NCI-H146 treated with DMSO at 0.1 percent for 48 hours (cell line): ENCODE measurements at regions not wholly inside any gene's neighbourhood (a gene's known extent, or its start where the extent isn't known, plus 50 kb on each side); places are given as distances from the start of the nearest gene placed in this dataset.

Experiments
- DNase-seq: peaks from one replicate; lab custom pipeline; 2025; ENCODE audit not compliant: unreplicated experiment; lab: John Stamatoyannopoulos, UW

GRCh38 chr11:120061036-120061760 is 76.7 kb downstream of the TRIM29 start:
- no peak for DNase-seq

- no peak for DNase-seq
Observed at GRCh38 chr11:120060512-120060911, 77.4 kb downstream of the TRIM29 start.

GRCh38 chr11:120058931-120059330 is 79.0 kb downstream of the TRIM29 start:
- DNase-seq = no peak

DNA sequence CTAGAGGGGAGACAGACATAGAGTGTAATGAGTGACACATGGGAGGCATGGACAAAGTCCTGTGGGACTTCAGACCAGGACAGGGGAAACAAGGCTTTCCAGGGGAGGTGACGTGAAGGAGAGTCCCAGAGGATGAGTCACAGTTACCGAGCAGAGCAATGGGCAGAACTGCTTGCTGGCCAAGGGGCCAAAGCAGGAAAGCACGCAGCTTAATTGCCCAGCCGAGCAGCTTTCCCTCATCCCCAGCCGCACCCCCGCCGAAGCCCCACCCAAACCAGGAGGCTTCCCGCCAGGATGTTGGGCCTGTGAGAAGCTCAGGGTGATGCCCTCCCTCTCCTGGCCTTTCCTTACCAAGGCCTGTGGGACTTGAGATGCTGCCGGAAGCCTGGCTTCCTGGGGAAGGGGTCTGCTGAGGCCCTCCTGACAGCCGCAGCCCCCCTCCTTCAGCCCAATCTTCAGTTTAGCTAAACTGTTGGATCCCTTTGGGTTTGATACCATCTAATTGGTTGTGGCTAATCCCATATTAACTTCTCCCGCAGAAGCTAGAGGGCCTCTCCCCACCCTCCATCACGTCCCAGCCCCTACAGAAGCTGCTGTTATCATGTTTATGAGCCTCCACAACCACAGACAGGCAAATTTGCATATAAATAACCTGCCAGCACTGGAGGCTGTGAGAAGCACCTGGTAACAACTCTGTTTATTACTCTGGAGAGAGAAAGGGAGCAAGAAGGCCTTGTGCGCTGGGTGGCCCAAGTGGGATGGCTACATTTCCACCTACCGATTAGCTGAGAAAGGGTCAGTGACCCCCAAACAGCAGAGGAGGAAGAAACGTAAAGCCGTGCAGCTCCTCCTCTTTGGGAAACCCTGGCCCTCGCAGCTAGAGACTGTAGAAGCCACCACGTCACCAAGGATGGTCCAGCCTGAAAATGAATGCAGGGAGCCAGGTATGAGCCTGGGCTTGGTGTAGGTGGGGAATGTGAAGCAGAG is 80.0 kb downstream of the TRIM29 start:
- DNase-seq = no peak

GRCh38 chr11:120057028-120057330 is 80.9 kb downstream of the TRIM29 start:
- DNase-seq = no peak

DNA sequence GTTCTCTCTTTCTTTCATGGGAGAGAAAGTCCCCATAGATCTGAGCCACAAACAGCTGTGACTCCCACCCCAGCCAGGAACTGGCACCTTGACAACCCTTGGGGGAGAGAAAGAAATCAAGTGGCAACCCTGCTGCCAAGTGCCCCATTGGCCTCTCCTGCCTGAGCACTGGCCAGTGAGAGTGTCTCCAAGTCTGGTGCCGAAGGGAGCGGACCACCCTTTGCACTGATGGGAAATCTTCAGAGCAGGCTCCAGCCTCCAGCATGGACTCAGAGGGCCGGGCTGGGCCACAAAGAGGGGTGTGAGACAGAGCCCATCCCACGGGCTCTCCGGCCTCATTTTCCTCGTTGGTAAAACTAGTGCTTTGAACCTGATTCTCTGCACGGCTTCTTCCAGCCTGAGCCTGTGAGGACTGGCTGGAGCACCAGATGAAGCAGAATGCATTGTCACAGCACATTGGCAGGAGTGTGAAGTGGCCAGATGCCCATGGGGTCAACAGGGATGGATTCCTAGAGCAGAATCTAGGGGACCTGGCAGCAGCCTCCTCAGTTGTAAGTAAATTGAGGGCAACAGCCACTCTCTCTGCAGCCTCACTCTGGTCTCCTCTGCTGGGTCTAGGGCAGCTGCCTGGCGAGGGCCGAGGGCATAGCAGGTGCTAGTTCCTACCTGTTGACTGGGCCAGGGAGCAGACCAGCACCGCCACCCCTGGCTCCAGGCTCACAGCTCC is 81.4 kb downstream of the TRIM29 start:
- no peak for DNase-seq

GRCh38 chr11:120055646-120056045 is 82.3 kb downstream of the TRIM29 start:
- DNase-seq = no peak

GRCh38 chr11:120054753-120055045 is 83.2 kb downstream of the TRIM29 start:
- no peak for DNase-seq

DNA sequence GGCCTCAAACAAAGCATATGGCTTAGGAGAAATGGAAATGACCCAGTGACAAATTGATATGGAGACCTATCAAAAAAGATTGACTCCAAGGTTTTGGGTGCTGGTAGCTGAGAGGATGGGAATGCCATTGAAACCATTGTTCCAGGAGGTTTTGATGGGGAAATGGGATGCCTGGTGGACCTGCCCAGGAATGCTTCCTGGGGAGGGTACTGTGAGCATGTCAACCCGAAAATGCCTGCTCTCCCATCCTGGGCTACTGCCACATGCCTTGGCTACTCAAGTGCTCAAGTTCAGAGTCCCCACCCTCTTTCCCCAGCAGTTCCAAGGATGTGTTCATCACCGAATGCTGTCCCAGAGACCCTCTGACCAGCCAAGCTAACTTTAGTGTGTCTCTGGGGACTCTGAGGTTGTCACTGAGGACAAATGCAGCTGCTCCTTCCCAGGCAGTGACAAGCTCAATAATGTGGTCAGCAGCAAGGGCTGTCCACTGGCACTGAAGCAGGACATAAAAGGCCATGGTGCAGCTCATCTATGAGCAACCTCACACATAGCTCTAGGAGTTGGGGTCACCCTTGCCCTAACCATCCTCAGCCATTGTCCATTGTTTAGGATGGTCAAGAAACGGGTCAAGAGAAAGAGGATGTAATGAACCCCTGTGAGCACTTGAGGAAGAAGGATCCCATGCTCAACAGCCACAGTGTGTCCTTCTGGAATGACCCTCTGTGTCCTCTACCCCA is 83.7 kb downstream of the TRIM29 start:
- no peak for DNase-seq

DNA sequence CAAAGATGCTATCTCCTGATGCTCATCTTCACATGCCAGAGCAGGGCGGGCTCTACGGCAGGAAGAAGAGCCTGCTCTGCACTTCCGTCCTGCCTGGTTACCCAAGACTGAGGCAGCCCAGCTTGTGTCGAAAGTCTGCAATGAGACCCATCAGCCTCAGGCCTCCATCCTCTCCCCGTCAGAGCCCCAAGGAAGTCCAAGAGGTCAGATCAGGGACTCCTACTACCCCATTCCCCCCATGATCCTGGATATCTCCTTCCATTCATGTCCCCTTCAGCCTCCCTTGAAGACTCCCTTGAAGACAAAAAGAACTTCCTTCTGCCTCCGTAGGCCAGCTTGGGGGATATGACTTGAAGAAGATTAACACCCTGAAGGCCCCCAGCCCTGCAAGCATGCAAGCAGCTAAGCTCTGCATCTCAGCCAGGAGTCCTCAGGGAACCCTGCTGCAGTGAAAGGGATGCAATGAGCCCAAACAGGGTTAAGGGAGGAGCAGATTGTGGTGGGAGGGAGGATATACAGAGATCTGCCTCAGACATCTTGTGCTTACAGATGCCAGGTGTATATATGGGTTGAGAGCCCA is 85.6 kb downstream of the TRIM29 start:
- no peak for DNase-seq

- DNase-seq = no peak
Observed at GRCh38 chr11:120044011-120044675, 93.8 kb downstream of the TRIM29 start.

DNA sequence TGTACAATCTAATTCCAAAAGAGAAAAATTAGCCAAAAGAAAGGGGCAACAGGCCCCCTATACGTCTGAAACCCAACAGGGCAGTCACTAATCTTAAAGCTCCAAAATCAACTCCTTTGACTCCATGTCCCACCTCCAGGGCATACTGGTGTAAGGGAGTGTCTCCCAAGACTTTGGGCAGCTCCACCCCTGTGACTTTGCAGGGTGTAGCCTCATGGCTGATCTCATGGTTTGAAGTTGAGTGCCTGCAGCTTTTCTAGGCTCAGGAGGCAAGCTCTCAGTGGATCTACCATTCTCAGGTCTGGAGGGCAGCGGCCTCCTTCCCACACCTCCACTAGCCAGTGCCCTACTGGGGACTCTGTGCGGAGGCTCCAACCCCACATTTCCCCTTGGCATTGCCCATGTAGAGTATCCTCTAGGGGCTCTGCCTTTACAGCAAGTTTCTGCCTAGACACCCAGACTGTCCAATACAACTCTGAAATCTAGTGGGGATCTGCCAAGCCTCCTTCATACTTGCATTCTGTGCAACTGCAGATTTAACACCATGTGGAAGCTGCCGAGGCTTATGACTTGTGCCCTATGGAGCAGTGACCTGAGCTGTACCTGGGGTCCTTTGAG is 94.5 kb downstream of the TRIM29 start:
- DNase-seq = no peak

- DNase-seq = no peak
Observed at GRCh38 chr11:120041625-120042024, 96.3 kb downstream of the TRIM29 start.

DNA sequence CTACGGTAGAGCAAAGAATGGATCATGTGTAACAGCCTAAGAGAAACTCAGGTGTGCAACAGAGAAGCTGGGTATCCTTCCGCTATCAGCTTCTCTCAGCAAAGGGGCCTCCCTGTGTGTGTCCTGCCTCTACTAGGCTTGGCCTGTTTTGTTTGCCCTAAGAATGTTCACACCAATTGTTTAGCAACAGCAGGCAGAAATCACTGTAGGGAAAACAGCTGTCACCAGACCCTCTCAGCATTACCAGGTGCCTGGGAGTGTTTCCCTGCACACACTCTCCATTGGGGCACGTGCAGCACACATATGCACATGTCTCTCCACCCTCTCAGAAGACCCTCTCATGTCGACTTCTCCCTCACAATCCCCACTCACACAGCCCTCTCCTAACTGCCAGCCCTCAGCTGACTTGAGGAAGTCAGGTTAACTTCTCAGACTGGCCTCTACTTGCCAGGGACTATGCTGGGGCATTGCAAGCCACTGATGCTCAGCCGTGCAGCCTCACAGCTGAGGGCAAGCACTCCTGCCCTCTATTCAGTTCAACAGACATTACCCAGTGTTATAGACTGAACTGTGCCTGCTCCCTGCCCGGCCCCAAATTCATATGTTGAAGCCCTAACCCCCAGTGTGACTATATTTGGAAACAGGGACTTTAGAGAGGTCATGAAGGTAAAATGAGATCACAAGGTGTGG is 97.6 kb downstream of the TRIM29 start:
- DNase-seq = no peak

- no peak for DNase-seq
Observed at GRCh38 chr11:120039039-120039438, 98.9 kb downstream of the TRIM29 start.

GRCh38 chr11:120037111-120037510 is 100.8 kb downstream of the TRIM29 start:
- no peak for DNase-seq

DNA sequence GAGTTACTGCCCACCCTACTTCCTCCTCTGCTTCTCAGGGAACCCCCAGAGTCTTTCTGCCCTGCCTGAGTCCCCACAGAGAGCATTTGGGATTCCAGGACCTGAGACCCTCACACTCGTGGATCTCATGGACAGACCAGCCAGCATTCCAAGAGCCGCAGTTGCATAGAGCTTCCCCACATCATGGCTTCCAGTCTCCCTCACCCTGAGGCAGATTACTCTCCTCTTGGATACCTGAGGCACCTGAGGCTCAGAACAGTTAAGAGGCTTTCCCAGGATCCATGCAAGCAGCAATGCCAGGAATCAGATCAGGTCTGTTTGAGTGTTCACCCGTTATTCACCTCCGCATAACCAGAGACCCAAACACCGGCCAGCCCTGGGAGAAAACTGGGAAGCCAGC is 102.2 kb downstream of the TRIM29 start:
- DNase-seq = no peak

DNA sequence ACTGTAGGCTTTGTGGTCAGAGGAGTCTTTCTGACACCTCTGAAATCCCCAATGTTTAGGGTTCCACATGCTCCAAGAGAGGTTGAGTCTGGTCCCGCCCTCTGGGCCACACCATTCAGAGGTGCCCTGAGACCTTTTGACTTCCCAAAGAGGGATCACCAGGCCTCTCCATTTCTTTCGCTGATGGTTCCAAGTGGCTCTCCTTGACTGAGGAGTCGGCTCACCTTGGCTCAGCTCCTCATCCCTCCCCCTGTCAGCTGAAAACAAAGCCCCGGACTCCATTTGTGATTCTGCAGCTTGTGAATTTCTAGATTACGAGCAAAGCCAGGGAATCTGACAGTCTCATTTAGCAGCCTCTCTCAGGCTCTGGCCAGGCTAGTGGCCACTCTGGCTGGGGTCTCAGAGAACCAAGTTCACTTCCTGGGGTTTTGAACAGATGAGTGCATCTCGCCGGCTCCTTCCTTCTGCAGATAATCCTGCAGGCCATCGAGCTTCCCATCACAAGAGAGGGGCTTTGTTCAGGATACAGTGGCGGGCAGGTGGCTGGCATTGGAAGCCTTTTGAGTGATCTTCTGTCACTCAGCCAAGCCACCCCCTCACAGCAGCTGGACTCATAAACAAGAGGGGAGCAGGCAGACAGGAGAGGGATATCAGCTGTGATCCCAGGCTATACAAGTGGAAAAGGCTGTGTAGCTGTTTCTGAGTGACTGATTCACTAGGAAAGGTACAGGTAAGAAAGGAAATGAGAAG is 102.9 kb downstream of the TRIM29 start:
- DNase-seq = no peak
